Thymus (tissue), 11 donors: ENCODE measurements at regions not wholly inside any gene's neighbourhood (a gene's known extent, or its start where the extent isn't known, plus 50 kb on each side); places are given as distances from the start of the nearest gene placed in this dataset.

Source experiments
- DNase-seq, 9 donors: peaks; one replicate each; pipeline ENCODE4 v3.0.0-alpha.2; 2013; ENCODE audit warnings: low spot score in 9 of 9, low read depth in 6 of 9, missing footprints in 1 of 9
- H3K27ac ChIP-seq, 2 donors: one replicate each; pipeline ENCODE4 v1.5.1; 2013; ENCODE audit warnings: control low read depth in 1 of 2, low read depth in 1 of 2, low read length in 1 of 2, mild to moderate bottlenecking in 1 of 2, moderate library complexity in 1 of 2
- H3K27me3 ChIP-seq, 2 donors: one replicate each; pipeline ENCODE4 v1.5.1; 2013; ENCODE audit warnings: low read length in 1 of 2; ENCODE audit not compliant: control insufficient read depth in 2 of 2, insufficient read depth in 1 of 2
- H3K36me3 ChIP-seq, 2 donors: one replicate each; pipeline ENCODE4 v1.5.1; 2013; ENCODE audit warnings: low read length in 1 of 2, mild to moderate bottlenecking in 1 of 2, moderate library complexity in 1 of 2; ENCODE audit not compliant: control insufficient read depth in 2 of 2, insufficient read depth in 2 of 2
- H3K4me1 ChIP-seq, 2 donors: one replicate each; pipeline ENCODE4 v1.5.1; 2013; ENCODE audit warnings: low read length in 2 of 2; ENCODE audit not compliant: control insufficient read depth in 2 of 2, insufficient read depth in 2 of 2
- H3K4me3 ChIP-seq, 2 donors: one replicate each; pipeline ENCODE4 v1.5.1; 2013; ENCODE audit warnings: low read length in 2 of 2, control low read depth in 1 of 2, mild to moderate bottlenecking in 1 of 2
- H3K9me3 ChIP-seq, 2 donors: one replicate each; pipeline ENCODE4 v1.5.1; 2013; ENCODE audit warnings: low read length in 1 of 2, mild to moderate bottlenecking in 1 of 2; ENCODE audit not compliant: control insufficient read depth in 2 of 2, insufficient read depth in 1 of 2
- WGBS: extraction: QIAGEN DNeasy Blood & Tissue Kit; methylation state at CpG from one replicate; pipeline ENCODE4 v1.1.7; 2013; 5-methylcytosine and 5-hydroxymethylcytosine counted together
- donor health status: healthy.

- no peak for DNase-seq
- no peak overlapping the region for H3K27ac ChIP-seq
- 91% methylated on average over 1 of the region's 1 CpG for WGBS
- H3K4me3 ChIP-seq: no peak overlapping the region
- H3K27me3 ChIP-seq: no peaks in the 10 kb centered on the region
- H3K4me1 ChIP-seq: no peaks in the 10 kb centered on the region
- no peaks in the 10 kb centered on the region for H3K9me3 ChIP-seq
- H3K36me3 ChIP-seq: no peaks in the 10 kb centered on the region
Observed at GRCh38 chr1:38712046-38712445, 147.5 kb downstream of the RRAGC start.

DNA sequence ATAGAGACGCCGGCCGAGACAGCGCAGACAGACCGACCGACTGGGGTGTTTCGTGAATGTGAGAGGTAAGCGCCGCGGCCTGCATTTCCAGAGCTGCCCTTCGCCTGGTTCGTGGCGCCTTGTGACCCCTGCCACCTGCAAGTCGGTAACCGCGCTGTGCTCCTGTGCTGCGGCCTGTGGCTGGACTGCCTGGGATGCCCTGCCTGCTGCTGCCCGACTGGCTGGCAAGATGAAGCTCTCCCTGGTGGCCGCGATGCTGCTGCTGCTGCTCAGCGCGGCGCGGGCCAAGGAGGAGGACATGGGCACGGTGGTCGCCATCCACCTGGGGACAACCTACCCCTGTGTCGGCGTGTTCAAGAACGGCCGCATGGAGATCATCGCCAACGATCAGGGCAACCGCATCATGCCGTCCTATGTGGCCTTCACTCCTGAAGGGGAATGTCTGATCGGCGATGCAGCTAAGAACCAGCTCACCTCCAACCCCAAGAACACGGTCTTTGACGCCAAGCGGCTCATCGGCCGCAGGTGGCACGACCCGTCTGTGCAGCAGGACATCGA is 150.8 kb downstream of the RRAGC start:
- no peak overlapping the region for H3K27ac ChIP-seq
- H3K4me1 ChIP-seq: no peaks in the 10 kb centered on the region
- H3K4me3 ChIP-seq: no peak overlapping the region
- no peaks in the 10 kb centered on the region for H3K9me3 ChIP-seq
- H3K36me3 ChIP-seq: no peaks in the 10 kb centered on the region
- H3K27me3 ChIP-seq: no peaks in the 10 kb centered on the region
- DNase-seq: no peak
- WGBS: 97% methylated on average over 44 of the region's 44 CpGs

GRCh38 chr1:38701088-38701487 is 158.5 kb downstream of the RRAGC start:
- no peak overlapping the region for H3K4me3 ChIP-seq
- H3K27ac ChIP-seq: no peak overlapping the region
- no peak for DNase-seq
- H3K9me3 ChIP-seq: no peaks in the 10 kb centered on the region
- H3K36me3 ChIP-seq: no peaks in the 10 kb centered on the region
- no peaks in the 10 kb centered on the region for H3K4me1 ChIP-seq
- 96% methylated on average over 8 of the region's 8 CpGs for WGBS
- H3K27me3 ChIP-seq: no peaks in the 10 kb centered on the region

DNA sequence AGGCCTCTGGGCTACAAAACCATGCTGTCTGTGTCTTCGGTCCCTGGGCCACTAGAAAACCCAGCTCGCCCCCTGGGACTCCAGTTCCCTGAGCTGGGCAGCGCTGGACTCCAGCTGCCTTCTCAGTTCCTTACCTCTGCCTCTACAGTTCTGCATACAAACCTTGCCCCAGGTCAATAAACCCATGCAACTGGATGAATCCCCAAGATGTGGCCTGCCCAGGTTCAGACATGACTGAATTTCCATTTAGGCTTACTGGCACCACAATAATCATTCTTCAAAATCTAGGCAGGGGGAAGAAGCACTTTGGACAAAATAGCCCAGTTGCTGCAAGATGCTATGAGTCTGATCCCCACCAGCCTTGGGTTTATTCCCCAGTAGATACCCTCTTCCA is 159.5 kb downstream of the RRAGC start:
- WGBS: 95% methylated on average over 3 of the region's 3 CpGs
- Histone ChIP-seq H3K4me3 (no peak overlapping the region), H3K27me3 (no peaks in the 10 kb centered on the region), H3K9me3 (no peaks in the 10 kb centered on the region), H3K36me3 (no peaks in the 10 kb centered on the region), H3K27ac (no peak overlapping the region), H3K4me1 (no peaks in the 10 kb centered on the region)
- DNase-seq: no peak

- no peaks in the 10 kb centered on the region for H3K36me3 ChIP-seq
- no peak for DNase-seq
- H3K4me1 ChIP-seq: no peaks in the 10 kb centered on the region
- no peaks in the 10 kb centered on the region for H3K27me3 ChIP-seq
- 84% methylated on average over 7 of the region's 7 CpGs for WGBS
- H3K27ac ChIP-seq: no peak overlapping the region
- H3K4me3 ChIP-seq: no peak overlapping the region
- H3K9me3 ChIP-seq: no peaks in the 10 kb centered on the region
Observed at GRCh38 chr1:38699330-38700076, 160.1 kb downstream of the RRAGC start.

DNA sequence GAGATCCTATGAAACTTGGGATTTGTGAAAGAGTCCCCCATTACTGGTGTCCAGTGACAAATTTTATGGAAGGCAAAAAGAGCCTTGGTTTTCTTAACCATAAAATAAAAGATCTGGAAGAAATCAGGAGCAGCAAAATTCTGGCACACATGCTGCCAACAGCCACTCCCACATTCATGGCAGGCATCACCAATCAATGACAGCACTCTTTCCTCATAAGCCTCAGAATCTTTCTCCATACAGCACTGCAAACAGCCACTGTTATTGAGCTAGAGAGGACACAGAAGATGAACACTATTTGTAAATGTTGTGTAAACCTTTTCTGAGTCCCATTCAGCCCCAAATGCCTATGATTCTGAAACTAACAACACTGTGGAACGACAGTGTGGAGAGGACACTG is 162.2 kb downstream of the RRAGC start:
- H3K4me3 ChIP-seq: no peak overlapping the region
- H3K4me1 ChIP-seq: no peaks in the 10 kb centered on the region
- no peaks in the 10 kb centered on the region for H3K36me3 ChIP-seq
- H3K27me3 ChIP-seq: no peaks in the 10 kb centered on the region
- no peak for DNase-seq
- WGBS: 87% methylated on average over 1 of the region's 1 CpG
- no peak overlapping the region for H3K27ac ChIP-seq
- H3K9me3 ChIP-seq: no peaks in the 10 kb centered on the region

GRCh38 chr1:38696371-38696770 is 163.2 kb downstream of the RRAGC start:
- DNase-seq: no peak
- 87% methylated on average over 2 of the region's 2 CpGs for WGBS
- Histone ChIP-seq H3K4me1 (no peaks in the 10 kb centered on the region), H3K27ac (no peak overlapping the region), H3K27me3 (no peaks in the 10 kb centered on the region), H3K9me3 (no peaks in the 10 kb centered on the region), H3K36me3 (no peaks in the 10 kb centered on the region), H3K4me3 (no peak overlapping the region)

DNA sequence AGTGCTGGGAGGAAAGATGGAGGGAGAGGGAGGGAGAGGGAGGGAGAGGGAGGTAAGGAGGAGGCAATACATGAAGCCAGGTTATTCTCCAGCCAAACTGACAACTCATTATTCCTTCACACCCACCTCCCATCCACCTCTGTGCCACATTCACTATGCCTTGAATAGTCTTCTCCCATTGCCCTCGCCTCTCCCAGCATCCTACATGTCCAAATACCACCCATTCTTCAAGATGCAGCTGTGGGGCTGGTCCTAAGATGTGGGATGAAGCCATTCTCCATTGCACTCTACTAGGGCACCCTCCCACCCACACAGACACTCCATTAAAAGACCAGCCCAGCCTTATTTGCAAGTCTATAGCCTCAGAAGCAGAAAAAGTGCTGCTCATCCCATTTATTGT is 165.8 kb downstream of the RRAGC start:
- DNase-seq: no peak
- Histone ChIP-seq H3K36me3 (no peaks in the 10 kb centered on the region), H3K27me3 (no peaks in the 10 kb centered on the region), H3K4me3 (no peak overlapping the region), H3K27ac (no peak overlapping the region), H3K4me1 (no peaks in the 10 kb centered on the region), H3K9me3 (no peaks in the 10 kb centered on the region)
- 59% methylated on average over 1 of the region's 1 CpG for WGBS

DNA sequence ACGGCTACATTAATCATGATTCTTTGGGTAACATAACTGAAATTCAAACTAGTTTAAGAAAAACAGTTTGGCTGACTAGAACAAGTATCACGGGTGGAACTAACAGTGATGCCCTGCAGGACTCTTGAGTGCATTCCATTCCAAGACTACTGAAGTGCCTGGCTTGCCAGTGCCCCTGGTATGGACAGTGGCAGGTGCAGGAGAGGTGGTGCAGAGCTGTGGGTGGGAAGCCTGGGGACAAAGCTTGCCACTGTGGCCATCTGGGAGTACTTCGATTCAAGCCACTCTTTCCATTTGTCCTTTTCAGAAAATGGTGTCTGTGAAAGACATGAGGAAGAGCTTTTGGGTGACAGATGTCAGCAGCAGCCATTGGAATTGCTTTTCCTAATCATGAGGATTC is 166.5 kb downstream of the RRAGC start:
- no peak overlapping the region for H3K27ac ChIP-seq
- WGBS: 91% methylated on average over 3 of the region's 3 CpGs
- no peak overlapping the region for H3K4me3 ChIP-seq
- DNase-seq: no peak
- H3K27me3 ChIP-seq: no peaks in the 10 kb centered on the region
- H3K4me1 ChIP-seq: no peaks in the 10 kb centered on the region
- no peaks in the 10 kb centered on the region for H3K36me3 ChIP-seq
- no peaks in the 10 kb centered on the region for H3K9me3 ChIP-seq
